H9 (cell line): ENCODE measurements at regions not wholly inside any gene's neighbourhood (a gene's known extent, or its start where the extent isn't known, plus 50 kb on each side); places are given as distances from the start of the nearest gene placed in this dataset.

ENCODE experiments used
- DNase-seq: peaks from one replicate; pipeline ENCODE4 v3.0.0-alpha.2; 2017
- H2AFZ ChIP-seq: one replicate; pipeline ENCODE4 v1.6.1; 2013; ENCODE audit warnings: mild to moderate bottlenecking, low read length, control low read depth, moderate library complexity
- H2AK5ac ChIP-seq: 2 replicates; pipeline ENCODE4 v1.6.1; 2013; ENCODE audit warnings: low read length, control low read depth, mixed read lengths; ENCODE audit not compliant: insufficient read length
- H2BK120ac ChIP-seq: one replicate; pipeline ENCODE4 v1.6.1; 2013; ENCODE audit warnings: low read depth, mild to moderate bottlenecking, low read length, control low read depth, inconsistent platforms; ENCODE audit not compliant: poor library complexity, severe bottlenecking
- H2BK12ac ChIP-seq: 2 replicates; pipeline ENCODE4 v1.6.1; 2013; ENCODE audit warnings: low read length, control low read depth, mixed read lengths, low read depth; ENCODE audit not compliant: insufficient read length
- H2BK15ac ChIP-seq: 2 replicates; pipeline ENCODE4 v1.6.1; 2013; ENCODE audit warnings: low read depth, low read length, control low read depth
- H2BK20ac ChIP-seq: one replicate; pipeline ENCODE4 v1.6.1; 2013; ENCODE audit warnings: low read depth, mild to moderate bottlenecking, low read length, control low read depth, inconsistent platforms; ENCODE audit not compliant: poor library complexity, severe bottlenecking
- H2BK5ac ChIP-seq: 2 replicates; pipeline ENCODE4 v1.6.1; 2013; ENCODE audit warnings: low read length, control low read depth, mixed read lengths; ENCODE audit not compliant: insufficient read length
- H3K14ac ChIP-seq: 2 replicates; pipeline ENCODE4 v1.6.1; 2013; ENCODE audit warnings: low read length, control low read depth; ENCODE audit not compliant: insufficient read depth
- H3K18ac ChIP-seq: 2 replicates; pipeline ENCODE4 v1.6.1; 2013; ENCODE audit warnings: low read depth, mild to moderate bottlenecking, mixed read lengths, low read length, control low read depth; ENCODE audit not compliant: insufficient read length
- H3K23ac ChIP-seq: 2 replicates; pipeline ENCODE4 v1.6.1; 2013; ENCODE audit warnings: low read length, control low read depth, mixed read lengths, low read depth; ENCODE audit not compliant: insufficient read length
- H3K23me2 ChIP-seq: 2 replicates; pipeline ENCODE4 v1.6.1; 2013; ENCODE audit warnings: low read depth, mild to moderate bottlenecking, mixed read lengths, low read length, control low read depth; ENCODE audit not compliant: insufficient read length, poor library complexity, severe bottlenecking
- H3K27ac ChIP-seq: 2 replicates; pipeline ENCODE4 v1.5.1; 2013; ENCODE audit warnings: low read length, control low read depth, mixed read lengths, low read depth; ENCODE audit not compliant: insufficient read length
- H3K27me3 ChIP-seq: 2 replicates; pipeline ENCODE4 v1.6.1; 2013; ENCODE audit warnings: low read length, control low read depth, inconsistent platforms; ENCODE audit not compliant: insufficient read depth
- H3K4ac ChIP-seq: 2 replicates; pipeline ENCODE4 v1.6.1; 2013; ENCODE audit warnings: low read depth, mild to moderate bottlenecking, control low read depth, inconsistent platforms, low read length, moderate library complexity
- H3K4me1 ChIP-seq: 2 replicates; pipeline ENCODE4 v1.6.1; 2013; ENCODE audit warnings: low read length, control low read depth, inconsistent platforms; ENCODE audit not compliant: insufficient read depth
- H3K4me2 ChIP-seq: 2 replicates; pipeline ENCODE4 v1.6.1; 2013; ENCODE audit warnings: low read length, control low read depth, mixed read lengths; ENCODE audit not compliant: insufficient read length, insufficient read depth
- H3K56ac ChIP-seq: 2 replicates; pipeline ENCODE4 v1.6.1; 2013; ENCODE audit warnings: low read depth, mild to moderate bottlenecking, mixed read lengths, low read length, control low read depth; ENCODE audit not compliant: insufficient read length
- H3K79me1 ChIP-seq: 2 replicates; pipeline ENCODE4 v1.6.1; 2013; ENCODE audit warnings: low read depth, mild to moderate bottlenecking, moderate library complexity, low read length, control low read depth, inconsistent platforms; ENCODE audit not compliant: insufficient read depth, poor library complexity, severe bottlenecking
- H3K79me2 ChIP-seq: 2 replicates; pipeline ENCODE4 v1.6.1; 2013; ENCODE audit warnings: low read length, control low read depth, inconsistent platforms; ENCODE audit not compliant: insufficient read depth
- H3K9ac ChIP-seq: 2 replicates; pipeline ENCODE4 v1.6.1; 2013; ENCODE audit warnings: low read length, control low read depth, mixed read lengths; ENCODE audit not compliant: insufficient read length; ENCODE audit errors: extremely low read depth
- H3K9me3 ChIP-seq: one replicate; pipeline ENCODE4 v1.6.1; 2013; ENCODE audit warnings: low read depth, low read length, inconsistent platforms; ENCODE audit not compliant: control insufficient read depth
- H3T11ph ChIP-seq: one replicate; pipeline ENCODE4 v1.6.1; 2013; ENCODE audit warnings: mild to moderate bottlenecking, low read length, control low read depth, inconsistent platforms
- H4K20me1 ChIP-seq: one replicate; pipeline ENCODE4 v1.6.1; 2013; ENCODE audit not compliant: control insufficient read depth, insufficient read length, insufficient read depth
- H4K5ac ChIP-seq: 2 replicates; pipeline ENCODE4 v1.6.1; 2013; ENCODE audit warnings: low read depth, mild to moderate bottlenecking, mixed read lengths, low read length, control low read depth; ENCODE audit not compliant: insufficient read length
- H4K8ac ChIP-seq: replicated peaks from 2 replicates; pipeline ENCODE4 v1.6.1; 2013; ENCODE audit warnings: low read length, control low read depth, mixed read lengths, low read depth; ENCODE audit not compliant: insufficient read length
- H4K91ac ChIP-seq: 2 replicates; pipeline ENCODE4 v1.6.1; 2013; ENCODE audit warnings: low read depth, mild to moderate bottlenecking, moderate library complexity, mixed read lengths, low read length, control low read depth; ENCODE audit not compliant: insufficient read length
- H3K27ac Mint-ChIP-seq, 3 experiments: 2 replicates in 2 of 3; 3 replicates in 1 of 3; pipeline ENCODE4 v1.8.0; 2020 to 2021; ENCODE audit warnings: mixed read lengths in 3 of 3, mild to moderate bottlenecking in 1 of 3, moderate library complexity in 1 of 3
- H3K27me3 Mint-ChIP-seq: 2 replicates; pipeline ENCODE4 v1.8.0; 2021; ENCODE audit warnings: low read depth, mild to moderate bottlenecking, moderate library complexity, mixed read lengths
- H3K36me3 Mint-ChIP-seq, 3 experiments: 2 replicates in 2 of 3; 3 replicates in 1 of 3; pipeline ENCODE4 v1.8.0; 2020 to 2021; ENCODE audit warnings: low read depth in 3 of 3, mixed read lengths in 3 of 3; ENCODE audit not compliant: insufficient read depth in 1 of 3
- H3K4me1 Mint-ChIP-seq, 2 experiments: 2 replicates each; pipeline ENCODE4 v1.8.0; 2020; ENCODE audit warnings: mixed read lengths in 2 of 2
- H3K4me3 Mint-ChIP-seq, 2 experiments: 2 replicates in 1 of 2; 3 replicates in 1 of 2; pipeline ENCODE4 v1.8.0; 2020 to 2021; ENCODE audit warnings: mild to moderate bottlenecking in 2 of 2, mixed read lengths in 2 of 2, moderate library complexity in 1 of 2
- H3K9me3 Mint-ChIP-seq, 2 experiments: 2 replicates in 1 of 2; 3 replicates in 1 of 2; pipeline ENCODE4 v1.8.0; 2020; ENCODE audit warnings: mild to moderate bottlenecking in 2 of 2, mixed read lengths in 2 of 2, moderate library complexity in 1 of 2
- CTCF ChIP-seq: fragments of 200-600 bp; sonication (generic); conservative IDR thresholded peaks from 3 replicates; pipeline ENCODE4 v1.8.0; 2021; ENCODE audit warnings: antibody characterized with exemption, mild to moderate bottlenecking
- WGBS: extraction: QIAGEN DNeasy Blood & Tissue Kit; methylation state at CpG from one replicate; pipeline ENCODE4 v1.1.7; 2013; ENCODE audit warnings: missing lambda C conversion rate, low lambda C conversion rate, mixed read lengths; ENCODE audit not compliant: insufficient read length; ENCODE audit errors: extremely low coverage; 5-methylcytosine and 5-hydroxymethylcytosine counted together

- no peaks in the 10 kb centered on the region for H3K27me3 ChIP-seq
- H3K9ac ChIP-seq: no peak overlapping the region
- Mint-ChIP-seq H3K4me1 (no peaks in the 10 kb centered on the region), H3K27me3 (peaks cover 3% of the 10 kb centered on the region; the same call in 1 of the 2 replicates), H3K4me3 (no peak overlapping the region), H3K9me3 (peaks cover 9 to 10% of the 10 kb centered on the region in 2 experiments; a peak in 4 of 5 replicates), H3K27ac (no peak overlapping the region), H3K36me3 (peaks cover 0 to 4% (median 3%) of the 10 kb centered on the region in 3 experiments; a peak in 1 of 7 replicates)
- no peak overlapping the region for H3K4me2 ChIP-seq
- WGBS: no CpG with 5 or more reads among the region's 2 CpGs
- no peaks in the 10 kb centered on the region for H3K9me3 ChIP-seq
- H3K23me2 ChIP-seq: no peaks in the 10 kb centered on the region
- H3K14ac ChIP-seq: no peak overlapping the region
- H3K56ac ChIP-seq: no peak overlapping the region
- H3K79me2 ChIP-seq: no peaks in the 10 kb centered on the region
- no peak overlapping the region for H4K8ac ChIP-seq
- H2AFZ ChIP-seq: no peak overlapping the region
- no peak overlapping the region for H3K27ac ChIP-seq
- no peak overlapping the region for H4K5ac ChIP-seq
- no peak overlapping the region for H3K4ac ChIP-seq
- H2BK5ac ChIP-seq: no peak overlapping the region
- TF ChIP-seq CTCF: no peak
- H3K79me1 ChIP-seq: no peaks in the 10 kb centered on the region
- H3K4me1 ChIP-seq: no peaks in the 10 kb centered on the region
- H2BK120ac ChIP-seq: no peak overlapping the region
- no peak overlapping the region for H2BK15ac ChIP-seq
- no peaks in the 10 kb centered on the region for H4K20me1 ChIP-seq
- no peak overlapping the region for H2BK20ac ChIP-seq
- H2AK5ac ChIP-seq: no peak overlapping the region
- no peak overlapping the region for H3T11ph ChIP-seq
- no peak overlapping the region for H3K18ac ChIP-seq
- H3K23ac ChIP-seq: no peak overlapping the region
- H2BK12ac ChIP-seq: no peak overlapping the region
- H4K91ac ChIP-seq: no peak overlapping the region
- no peak for DNase-seq
Measured at GRCh38 chr6:150496629-150497028, 103.1 kb upstream of the PLEKHG1 start.
